ENCODE measurements at regions not wholly inside any gene's neighbourhood (a gene's known extent, or its start where the extent isn't known, plus 50 kb on each side); places are given as distances from the start of the nearest gene placed in this dataset.

DNA sequence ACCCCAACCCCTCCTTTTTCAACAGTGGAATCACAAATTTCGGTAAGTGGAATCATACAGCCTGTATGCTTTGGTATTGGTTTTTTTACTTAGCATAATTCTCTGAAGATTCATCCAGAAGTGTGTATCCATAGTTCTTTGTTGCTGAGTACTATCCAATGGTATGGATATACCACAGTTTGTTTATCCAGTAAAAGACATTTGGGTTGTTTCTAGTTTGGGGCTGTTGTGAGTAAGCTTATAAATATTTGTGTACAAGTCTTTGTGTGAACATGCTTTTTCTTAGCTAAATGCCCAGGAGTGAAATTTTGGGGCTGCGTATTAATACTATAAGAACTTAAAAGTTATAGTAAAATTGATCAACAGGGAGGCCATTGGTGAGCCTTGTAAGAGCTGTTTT lies 57.5 kb upstream of the GC start:
- no peak for DNase-seq (ENCODE audit: low spot score)
- no peaks in the 10 kb centered on the region for H3K4me1 ChIP-seq (ENCODE audit: insufficient read depth)
- H3K4me2 ChIP-seq: no peak overlapping the region
- no peaks in the 10 kb centered on the region for H3K9me2 ChIP-seq (replicated peaks; ENCODE audit: insufficient read depth)
- H3K4me3 ChIP-seq: no peak overlapping the region
- TF ChIP-seq, protein P1, sequence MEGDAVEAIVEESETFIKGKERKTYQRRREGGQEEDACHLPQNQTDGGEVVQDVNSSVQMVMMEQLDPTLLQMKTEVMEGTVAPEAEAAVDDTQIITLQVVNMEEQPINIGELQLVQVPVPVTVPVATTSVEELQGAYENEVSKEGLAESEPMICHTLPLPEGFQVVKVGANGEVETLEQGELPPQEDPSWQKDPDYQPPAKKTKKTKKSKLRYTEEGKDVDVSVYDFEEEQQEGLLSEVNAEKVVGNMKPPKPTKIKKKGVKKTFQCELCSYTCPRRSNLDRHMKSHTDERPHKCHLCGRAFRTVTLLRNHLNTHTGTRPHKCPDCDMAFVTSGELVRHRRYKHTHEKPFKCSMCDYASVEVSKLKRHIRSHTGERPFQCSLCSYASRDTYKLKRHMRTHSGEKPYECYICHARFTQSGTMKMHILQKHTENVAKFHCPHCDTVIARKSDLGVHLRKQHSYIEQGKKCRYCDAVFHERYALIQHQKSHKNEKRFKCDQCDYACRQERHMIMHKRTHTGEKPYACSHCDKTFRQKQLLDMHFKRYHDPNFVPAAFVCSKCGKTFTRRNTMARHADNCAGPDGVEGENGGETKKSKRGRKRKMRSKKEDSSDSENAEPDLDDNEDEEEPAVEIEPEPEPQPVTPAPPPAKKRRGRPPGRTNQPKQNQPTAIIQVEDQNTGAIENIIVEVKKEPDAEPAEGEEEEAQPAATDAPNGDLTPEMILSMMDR (IDR thresholded peaks at IDR 0.05; ENCODE audit: poor library complexity): no peak
- TF ChIP-seq EZH2phosphoT487 (IDR thresholded peaks at IDR 0.05; ENCODE audit: low read depth, severe bottlenecking, unreplicated experiment) (no peak), EZH2 (IDR thresholded peaks at IDR 0.05; ENCODE audit: borderline replicate concordance) (no peak)
- no peak overlapping the region for H2AFZ ChIP-seq
- no peaks in the 10 kb centered on the region for H3K9me3 ChIP-seq (ENCODE audit: low read depth)
- H3K79me2 ChIP-seq: no peaks in the 10 kb centered on the region
- no peaks in the 10 kb centered on the region for H3K36me3 ChIP-seq (replicated peaks; ENCODE audit: insufficient read depth, low read depth)
- WGBS (ENCODE audit: low lambda C conversion rate, missing lambda C conversion rate): 92% methylated on average over 2 of the region's 2 CpGs
- H4K20me1 ChIP-seq (ENCODE audit: insufficient read depth, poor library complexity, severe bottlenecking): no peaks in the 10 kb centered on the region
- H3K27ac ChIP-seq: no peak overlapping the region
- no peaks in the 10 kb centered on the region for H3K27me3 ChIP-seq

DNA sequence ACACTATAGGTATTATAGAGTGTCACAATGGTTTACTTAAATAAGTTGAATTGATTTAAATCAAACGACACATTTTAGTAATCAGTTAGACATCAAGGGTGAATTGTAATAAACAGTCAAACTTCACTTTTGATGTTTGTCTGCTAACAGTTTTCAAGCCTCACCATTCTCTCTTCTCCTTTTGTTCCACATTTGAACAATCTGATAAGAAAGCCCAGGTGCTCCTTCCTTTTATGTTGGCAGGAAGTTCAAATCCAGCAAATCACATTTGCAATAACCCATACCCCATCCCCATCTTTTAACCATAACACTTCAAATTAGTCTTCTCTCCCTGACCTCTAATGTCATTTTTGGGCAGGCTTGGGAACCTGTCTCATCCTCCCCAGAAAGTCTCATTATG lies 63.4 kb upstream of the GC start:
- Histone ChIP-seq H3K4me3 (no peak overlapping the region), H2AFZ (no peak overlapping the region), H3K27me3 (no peaks in the 10 kb centered on the region), H3K36me3 (replicated peaks; ENCODE audit: insufficient read depth, low read depth) (no peaks in the 10 kb centered on the region), H3K4me2 (no peak overlapping the region), H3K79me2 (no peaks in the 10 kb centered on the region), H3K9me3 (ENCODE audit: low read depth) (no peaks in the 10 kb centered on the region), H3K27ac (no peak overlapping the region), H3K4me1 (ENCODE audit: insufficient read depth) (no peaks in the 10 kb centered on the region), H4K20me1 (ENCODE audit: insufficient read depth, poor library complexity, severe bottlenecking) (no peaks in the 10 kb centered on the region), H3K9me2 (replicated peaks; ENCODE audit: insufficient read depth) (no peaks in the 10 kb centered on the region)
- DNase-seq (ENCODE audit: low spot score): no peak
- TF ChIP-seq EZH2phosphoT487 (IDR thresholded peaks at IDR 0.05; ENCODE audit: low read depth, severe bottlenecking, unreplicated experiment) (no peak), EZH2 (IDR thresholded peaks at IDR 0.05; ENCODE audit: borderline replicate concordance) (no peak)
- TF ChIP-seq, protein P1 (IDR thresholded peaks at IDR 0.05; ENCODE audit: poor library complexity): no peak
- 85% methylated on average over 1 of the region's 1 CpG for WGBS (ENCODE audit: low lambda C conversion rate, missing lambda C conversion rate)

DNA sequence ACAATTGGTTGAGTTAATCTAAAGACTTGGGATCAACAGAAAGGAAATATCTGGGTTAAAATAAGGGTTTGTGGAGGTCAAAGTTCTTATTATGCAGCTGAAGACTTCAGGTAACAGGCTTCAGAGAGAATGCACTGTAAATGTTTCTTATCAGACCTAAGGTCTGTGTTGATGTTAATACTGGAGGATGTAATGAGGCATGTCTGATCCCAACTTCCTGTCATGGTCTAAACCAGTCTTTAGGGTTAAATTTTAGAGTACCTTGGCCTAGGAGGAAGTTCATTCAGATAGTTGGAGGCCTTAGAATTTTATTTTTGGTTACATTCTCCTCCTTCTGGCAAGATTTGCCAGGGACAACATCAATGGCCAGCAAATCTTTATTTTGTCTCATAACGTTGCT lies 72.1 kb upstream of the GC start:
- H3K4me1 ChIP-seq (ENCODE audit: insufficient read depth): peaks cover 4% of the 10 kb centered on the region
- H3K4me3 ChIP-seq: no peak overlapping the region
- TF ChIP-seq EZH2 (IDR thresholded peaks at IDR 0.05; ENCODE audit: borderline replicate concordance) (no peak), EZH2phosphoT487 (IDR thresholded peaks at IDR 0.05; ENCODE audit: low read depth, severe bottlenecking, unreplicated experiment) (no peak)
- TF ChIP-seq, protein P1 (IDR thresholded peaks at IDR 0.05; ENCODE audit: poor library complexity): no peak
- DNase-seq (ENCODE audit: low spot score): no peak
- H3K79me2 ChIP-seq: no peaks in the 10 kb centered on the region
- 90% methylated on average over 1 of the region's 1 CpG for WGBS (ENCODE audit: low lambda C conversion rate, missing lambda C conversion rate)
- H3K4me2 ChIP-seq: no peak overlapping the region
- H4K20me1 ChIP-seq (ENCODE audit: insufficient read depth, poor library complexity, severe bottlenecking): no peaks in the 10 kb centered on the region
- no peak overlapping the region for H2AFZ ChIP-seq
- no peaks in the 10 kb centered on the region for H3K9me2 ChIP-seq (replicated peaks; ENCODE audit: insufficient read depth)
- H3K36me3 ChIP-seq (replicated peaks; ENCODE audit: insufficient read depth, low read depth): no peaks in the 10 kb centered on the region
- H3K27ac ChIP-seq: no peak overlapping the region
- H3K9me3 ChIP-seq (ENCODE audit: low read depth): no peaks in the 10 kb centered on the region
- H3K27me3 ChIP-seq: no peaks in the 10 kb centered on the region
